SIG-M5 treated with dmso at 0.1 percent for 504 hours (cell line): ENCODE measurements at regions not wholly inside any gene's neighbourhood (a gene's known extent, or its start where the extent isn't known, plus 50 kb on each side); places are given as distances from the start of the nearest gene placed in this dataset.
A peak's percentile ranks its signal among the peaks of the same experiment; 100 is the strongest.

Experiments
- DNase-seq: peaks from one replicate; lab custom pipeline; 2025; ENCODE audit not compliant: unreplicated experiment; lab: John Stamatoyannopoulos, UW

DNA sequence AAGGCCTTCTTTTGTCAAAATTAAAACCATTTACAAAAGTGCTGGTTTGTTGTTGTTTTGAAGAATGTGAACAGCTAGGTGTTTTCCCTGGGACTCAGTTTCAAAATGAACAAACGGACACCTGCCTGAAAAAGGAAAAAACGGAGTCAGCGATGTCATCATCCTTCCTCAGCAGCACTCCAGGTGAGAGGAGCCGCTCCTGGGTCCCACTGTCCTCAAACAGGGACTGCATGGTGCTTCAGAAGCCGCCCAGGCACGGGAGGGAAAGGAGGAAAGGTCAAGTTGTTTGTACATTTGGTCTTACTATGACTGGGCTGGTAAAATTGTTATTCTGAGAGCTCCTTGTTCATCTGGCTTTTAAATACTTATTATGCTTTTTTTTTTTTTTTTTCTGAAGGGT, 69.0 kb upstream of the ZSWIM6 start:
- no peak for DNase-seq

DNA sequence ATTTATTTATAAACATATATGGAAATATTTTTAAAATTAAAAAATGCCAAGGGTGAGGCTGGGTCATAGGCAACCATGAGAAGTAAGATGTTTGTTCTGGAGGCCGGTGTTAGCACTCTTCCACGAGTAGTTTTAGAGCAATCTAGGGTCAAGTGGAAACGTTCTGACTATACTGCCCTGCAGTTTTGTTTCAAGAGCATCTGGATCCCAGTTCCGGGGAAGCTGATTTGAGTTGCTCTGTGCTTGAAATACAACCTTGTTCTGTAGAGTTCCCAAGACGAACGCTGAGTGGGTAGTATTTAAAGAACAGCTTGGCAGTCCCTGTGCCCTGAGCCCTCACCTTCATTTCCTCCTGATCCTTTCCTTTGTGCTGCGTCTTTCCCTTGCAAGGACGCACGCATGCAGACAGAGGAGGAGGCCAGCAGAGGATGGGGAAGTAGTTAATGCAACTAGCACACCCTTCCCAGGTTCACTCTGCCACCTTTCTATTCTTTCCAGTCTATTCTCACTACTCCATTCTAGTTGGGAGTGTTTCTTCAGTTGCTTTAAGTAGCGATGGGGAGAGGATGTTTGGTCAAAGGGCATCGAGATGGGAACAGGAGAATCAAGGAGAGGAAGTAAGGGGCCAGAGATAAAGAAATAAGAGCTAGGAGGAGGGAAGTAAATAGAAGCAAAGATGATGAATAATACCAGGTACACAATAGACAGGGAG, 68.3 kb upstream of the ZSWIM6 start:
- DNase-seq: no peak

DNA sequence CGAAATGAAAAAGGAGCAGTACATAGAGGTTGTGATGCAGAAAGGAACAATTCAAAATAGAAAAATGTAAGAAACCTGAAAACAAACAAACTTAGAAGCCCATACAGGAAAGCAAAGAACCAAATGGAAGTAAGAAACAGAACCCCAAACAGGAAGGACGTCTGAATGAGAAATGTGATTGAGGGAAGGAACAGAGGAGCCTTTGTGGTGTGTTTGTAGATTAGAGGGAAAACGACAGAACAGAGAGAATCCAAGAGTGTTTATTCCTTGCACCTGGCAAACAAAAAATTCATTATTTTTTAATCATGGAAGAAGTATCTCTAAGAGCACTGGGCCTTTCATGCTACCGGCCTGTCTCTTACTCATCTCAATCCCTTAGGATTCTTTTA, 67.8 kb upstream of the ZSWIM6 start:
- no peak for DNase-seq

DNA sequence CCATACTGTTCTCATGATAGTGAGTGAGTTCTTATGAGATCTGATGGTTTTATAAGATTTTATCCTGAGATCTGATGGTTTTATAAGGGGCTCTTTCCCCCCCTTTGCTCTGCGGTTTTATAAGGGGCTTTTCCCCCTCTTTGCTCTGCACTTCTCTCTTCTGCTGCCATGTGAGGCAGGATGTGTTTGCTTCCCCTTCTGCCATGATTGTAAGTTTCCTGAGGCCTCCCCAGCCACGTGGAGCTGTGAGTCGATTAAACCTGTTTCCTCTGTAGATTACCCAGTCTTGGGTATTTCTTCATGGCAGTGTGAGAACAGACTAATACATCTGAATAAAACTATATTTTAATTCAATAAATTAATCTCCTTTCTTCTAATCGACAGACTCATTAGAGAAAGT, 64.9 kb upstream of the ZSWIM6 start:
- no peak for DNase-seq

DNA sequence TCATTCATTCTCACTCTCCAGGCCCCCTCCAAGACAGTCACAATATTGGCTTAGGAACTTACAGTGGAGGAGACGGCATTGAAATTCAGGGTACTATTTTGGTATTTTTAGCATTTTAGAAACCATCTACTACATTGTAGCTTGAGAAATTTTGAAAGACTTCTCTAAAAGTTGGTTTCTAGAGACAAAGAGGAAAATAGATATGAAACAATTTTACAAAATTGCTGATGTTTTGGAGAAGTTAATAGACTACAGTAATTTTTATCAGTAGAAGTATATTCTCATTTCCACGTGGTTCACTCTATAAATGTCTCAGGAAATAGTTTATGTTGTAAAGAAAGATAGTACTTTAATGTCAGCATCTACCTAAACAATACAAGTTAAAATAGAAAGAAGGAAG, 63.2 kb upstream of the ZSWIM6 start:
- peak; percentile 54 for DNase-seq

DNA sequence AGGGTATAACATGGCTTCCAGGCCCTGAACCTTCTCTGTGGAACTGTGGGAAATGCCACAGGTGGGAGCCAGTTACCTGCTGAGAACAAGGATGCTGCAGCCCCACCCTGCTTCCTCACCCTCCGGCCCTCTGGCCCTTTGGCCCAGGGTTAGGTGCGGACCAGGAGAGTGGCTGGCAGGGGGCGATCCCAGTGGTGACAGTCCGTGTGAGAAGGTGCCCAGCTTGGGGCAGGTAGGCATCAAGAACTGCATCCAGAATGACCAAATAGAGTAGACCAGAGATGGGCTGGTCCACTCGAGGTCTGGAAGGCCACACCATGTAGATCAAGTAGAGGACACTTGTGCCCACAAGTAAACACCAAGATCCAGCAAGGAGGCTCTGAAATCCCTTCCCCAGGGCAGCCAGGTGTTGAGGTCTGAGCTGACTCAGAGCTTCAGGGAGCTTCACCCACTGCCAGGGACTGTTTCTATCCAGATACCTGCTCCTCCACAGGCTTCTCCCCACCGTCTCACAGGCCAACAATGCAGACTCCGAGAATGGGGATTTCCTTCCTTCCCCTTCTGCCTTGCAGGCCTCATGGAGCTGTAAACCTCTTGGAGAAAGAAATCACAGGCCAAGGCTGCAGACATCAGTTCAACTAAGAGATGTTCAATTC, 61.4 kb upstream of the ZSWIM6 start:
- DNase-seq: no peak

DNA sequence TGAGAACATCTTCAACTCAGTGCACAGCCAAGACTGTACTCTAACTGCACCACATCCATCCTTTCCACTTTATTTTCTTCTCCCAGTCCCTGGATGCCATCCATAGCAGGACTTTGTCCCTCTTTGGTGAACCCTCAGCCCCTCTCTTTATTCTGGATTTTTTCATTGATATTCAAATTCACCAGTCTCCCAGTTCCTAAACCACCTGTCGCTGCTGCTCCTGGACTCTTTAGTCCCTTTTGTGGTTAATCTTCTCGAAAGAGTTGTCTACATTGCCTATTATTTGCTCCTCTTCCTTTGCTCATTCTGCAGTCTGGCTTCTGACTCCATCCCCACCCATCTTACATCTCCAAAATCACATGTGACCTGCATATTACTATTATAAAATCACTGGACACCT, 59.4 kb upstream of the ZSWIM6 start:
- no peak for DNase-seq

DNA sequence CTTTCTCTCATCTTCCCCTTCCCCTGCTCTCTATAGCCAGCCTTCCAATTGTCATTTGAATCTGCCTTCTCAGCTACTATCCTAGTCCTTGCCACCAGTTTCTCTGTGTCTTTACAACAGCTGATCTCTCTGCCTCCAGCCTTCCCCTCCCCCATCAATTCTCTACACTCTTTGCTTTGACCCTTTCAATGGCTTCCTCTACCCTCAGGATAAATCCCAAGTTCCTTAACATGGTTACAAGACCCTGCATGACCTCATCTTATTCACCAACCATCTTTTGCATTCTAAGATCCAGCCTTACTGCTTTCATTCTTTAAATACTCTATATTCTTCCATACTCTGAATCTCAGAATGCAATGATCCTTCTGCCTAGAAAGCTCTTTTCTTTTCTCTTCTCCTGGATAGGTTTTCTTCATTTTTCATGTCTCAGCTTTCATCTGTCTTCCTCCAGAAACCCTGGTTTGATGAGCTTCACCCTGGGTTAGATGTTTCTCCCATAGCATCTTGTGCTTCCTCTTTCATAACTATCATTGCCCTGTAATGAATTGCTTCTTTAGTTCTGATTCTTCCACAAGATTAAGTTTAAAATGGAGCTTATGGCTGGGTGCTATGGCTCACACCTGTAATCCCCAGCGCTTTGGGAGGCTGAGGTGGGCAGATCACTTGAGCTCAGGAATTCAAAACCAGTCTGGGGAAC, 58.6 kb upstream of the ZSWIM6 start:
- DNase-seq: peak; percentile 35

DNA sequence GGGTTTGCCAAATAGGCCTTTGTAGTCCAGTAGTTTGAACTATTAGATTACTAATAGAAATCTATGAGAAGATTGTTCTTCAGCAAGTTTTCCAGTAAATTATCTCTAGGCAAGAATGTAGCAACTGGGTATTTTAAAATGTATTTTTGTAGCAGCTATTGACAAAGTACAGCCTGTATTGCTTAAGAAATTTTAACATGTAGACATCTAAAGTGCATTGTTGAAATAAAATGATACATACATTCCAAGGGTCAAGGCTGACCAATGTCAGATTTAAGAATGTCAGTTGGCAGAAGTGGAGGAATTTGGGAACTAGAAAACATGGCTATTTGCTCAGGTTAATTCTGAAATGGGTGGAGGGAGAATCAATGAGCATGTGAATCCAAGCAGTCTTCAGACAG, 57.5 kb upstream of the ZSWIM6 start:
- no peak for DNase-seq

DNA sequence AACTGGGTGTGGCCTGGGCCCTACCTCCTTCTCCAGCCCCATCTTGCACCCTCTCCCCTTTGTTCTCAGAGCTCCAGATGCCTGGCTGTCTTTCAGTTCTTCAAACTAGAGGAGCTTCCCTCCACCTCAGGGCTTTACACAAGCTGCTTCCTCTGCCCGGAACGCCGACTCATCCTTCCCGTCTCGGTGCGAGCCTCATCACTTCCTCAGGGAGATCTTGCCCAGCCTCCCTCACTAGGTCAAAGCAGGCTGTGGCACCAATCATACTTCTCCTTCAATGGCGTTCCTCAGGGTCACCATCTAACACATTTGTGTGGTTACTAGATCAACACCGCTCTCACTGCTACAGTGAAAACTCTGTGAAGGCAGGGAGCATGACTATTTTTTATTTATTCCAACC, 56.2 kb upstream of the ZSWIM6 start:
- DNase-seq: peak; percentile 97

DNA sequence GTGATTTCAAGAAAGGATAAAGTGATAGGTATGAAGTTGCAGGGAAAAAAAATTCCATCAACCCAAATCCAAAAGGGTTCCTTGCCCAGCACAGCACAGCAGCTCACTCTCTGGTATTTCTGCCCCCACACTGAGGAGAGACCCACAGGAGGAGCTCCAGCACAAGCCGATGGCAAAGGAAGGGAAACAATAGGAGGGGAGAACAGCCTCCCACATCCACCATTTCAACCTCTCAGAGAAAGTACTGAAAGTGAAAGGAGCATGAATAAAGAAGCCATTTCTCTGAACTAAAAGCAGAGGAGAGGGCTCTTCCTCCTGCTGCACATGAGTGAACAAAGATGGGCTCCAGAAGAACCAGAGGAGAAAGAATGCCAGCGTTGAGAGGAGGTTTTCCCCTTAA, 54.9 kb upstream of the ZSWIM6 start:
- DNase-seq: no peak

DNA sequence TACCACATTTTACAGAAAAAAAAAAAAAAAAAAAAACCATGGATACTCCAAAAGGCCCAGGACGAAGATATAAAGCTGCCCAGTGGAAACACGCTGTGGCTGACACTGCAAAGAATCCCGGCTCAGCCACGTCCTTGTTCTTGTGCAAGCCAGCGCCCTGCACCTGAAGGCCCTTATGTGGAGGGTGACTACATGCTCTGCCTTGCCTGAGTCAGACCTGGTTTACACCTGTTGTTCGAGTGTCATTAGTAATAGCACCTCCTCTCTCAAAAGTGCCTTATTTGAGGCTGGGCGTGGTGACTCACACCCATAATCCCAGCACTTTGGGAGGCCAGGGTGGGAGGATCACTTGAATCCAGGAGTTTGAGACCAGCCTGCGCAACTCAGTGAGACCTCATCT, 54.3 kb upstream of the ZSWIM6 start:
- no peak for DNase-seq

DNA sequence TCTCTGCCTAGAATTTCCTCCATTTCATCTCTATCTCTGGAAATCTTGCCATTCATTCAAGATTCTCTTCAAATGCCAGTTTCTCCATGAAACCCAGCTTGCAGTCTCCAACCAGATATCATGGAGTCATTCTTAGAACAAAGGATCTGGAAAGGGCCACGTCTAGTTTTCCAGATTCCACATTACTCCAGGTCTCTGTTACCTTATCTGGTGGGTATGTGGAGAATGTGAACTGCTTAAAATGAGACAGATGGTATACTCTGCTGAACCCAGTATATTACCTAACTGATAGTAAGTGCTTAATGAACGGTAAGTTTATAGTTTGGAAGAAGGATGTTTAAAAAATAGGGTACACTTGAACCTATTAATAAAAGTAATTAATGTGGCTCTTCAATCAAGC, 52.3 kb upstream of the ZSWIM6 start:
- DNase-seq: no peak

DNA sequence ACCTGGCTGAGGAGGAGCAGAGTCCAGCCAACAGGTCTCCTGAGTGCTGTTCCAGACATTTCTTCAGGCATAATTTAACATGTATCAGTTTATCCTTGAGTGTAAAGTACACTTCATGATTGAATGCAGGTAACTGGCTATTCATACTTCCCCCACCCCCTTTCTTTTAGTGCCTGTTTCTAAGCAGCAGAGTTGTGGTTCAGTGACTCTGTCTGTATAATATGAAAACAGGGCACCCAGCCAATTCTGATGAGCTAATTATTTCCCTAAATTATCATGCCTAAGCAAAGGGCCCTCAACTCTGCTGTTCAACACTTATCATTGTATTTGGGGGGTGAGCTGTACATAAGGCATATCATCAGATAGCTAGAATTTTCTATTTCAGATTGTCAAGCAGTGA, 51.9 kb upstream of the ZSWIM6 start:
- no peak for DNase-seq

DNA sequence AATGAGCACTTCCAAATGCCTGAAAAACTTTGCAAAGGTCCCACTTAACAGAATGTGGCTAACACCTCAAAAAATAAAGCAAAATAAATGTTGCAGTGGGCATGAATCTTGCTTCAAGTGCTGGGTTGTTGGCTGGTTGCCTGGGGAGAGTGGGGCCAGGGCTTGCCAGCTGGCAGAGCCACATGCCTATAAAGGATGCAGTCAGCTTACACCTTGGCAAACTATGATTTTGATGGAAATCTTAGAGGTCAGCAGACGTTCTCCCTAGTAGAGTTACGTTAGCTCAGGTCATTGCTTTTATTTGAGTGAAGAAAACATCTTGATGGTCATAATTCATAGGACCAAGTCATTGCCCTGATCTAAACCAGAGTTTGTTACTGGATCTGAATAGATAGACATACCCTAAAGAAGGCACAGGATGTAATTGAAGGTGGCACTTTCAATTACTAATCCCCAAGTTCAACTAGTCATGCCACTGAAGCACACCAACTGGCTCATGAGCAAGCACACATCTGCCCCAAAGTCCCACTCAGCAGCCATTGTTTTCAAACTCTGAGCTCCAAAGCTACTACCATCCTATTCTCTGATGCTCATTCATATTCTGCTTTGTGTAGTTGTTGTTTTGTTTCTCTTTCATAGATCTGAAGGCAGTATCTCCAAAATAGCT, 51.2 kb upstream of the ZSWIM6 start:
- DNase-seq: no peak

DNA sequence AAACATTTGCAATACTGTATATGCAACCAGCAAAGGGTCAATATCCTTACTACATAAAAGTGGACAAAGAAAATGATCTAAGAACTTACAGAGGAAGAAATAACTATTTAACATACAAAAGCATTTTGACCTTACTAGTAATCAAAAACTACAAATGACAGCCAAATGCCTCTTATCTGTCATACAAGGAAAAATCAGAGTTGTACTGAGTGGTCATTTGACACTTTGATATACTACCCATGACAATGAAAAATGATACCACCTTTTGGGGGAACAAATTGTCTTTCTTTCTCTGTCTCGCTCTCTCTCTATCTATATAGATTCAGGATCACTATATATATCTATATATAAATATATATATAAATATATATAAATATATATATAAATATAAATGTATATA, 50.4 kb upstream of the ZSWIM6 start:
- no peak for DNase-seq
